ENCODE measurements at regions not wholly inside any gene's neighbourhood (a gene's known extent, or its start where the extent isn't known, plus 50 kb on each side); places are given as distances from the start of the nearest gene placed in this dataset.

DNA sequence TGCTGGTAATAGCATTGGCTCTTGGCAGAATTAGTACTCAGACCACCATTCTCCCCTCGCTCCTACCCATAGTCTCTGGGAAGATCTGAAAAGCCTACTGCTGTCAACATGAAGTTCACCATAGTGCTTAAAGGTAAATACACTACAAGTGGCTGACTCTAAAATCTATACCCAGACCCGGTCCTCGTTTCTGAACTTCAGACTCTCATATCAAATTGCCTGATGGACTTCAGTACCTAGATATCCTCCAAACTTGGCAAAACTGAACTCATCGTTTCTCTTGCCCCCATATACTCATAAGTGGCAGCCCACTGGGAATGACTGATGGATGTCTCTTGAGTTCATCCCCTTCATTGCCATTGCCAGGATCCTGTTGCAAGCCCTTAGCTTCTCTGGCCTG, 67.3 kb downstream of the VCPKMT start:
- no peak overlapping the region for H3K4me3 ChIP-seq (ENCODE audit: low read depth, low read length)
- TF ChIP-seq, protein P1, sequence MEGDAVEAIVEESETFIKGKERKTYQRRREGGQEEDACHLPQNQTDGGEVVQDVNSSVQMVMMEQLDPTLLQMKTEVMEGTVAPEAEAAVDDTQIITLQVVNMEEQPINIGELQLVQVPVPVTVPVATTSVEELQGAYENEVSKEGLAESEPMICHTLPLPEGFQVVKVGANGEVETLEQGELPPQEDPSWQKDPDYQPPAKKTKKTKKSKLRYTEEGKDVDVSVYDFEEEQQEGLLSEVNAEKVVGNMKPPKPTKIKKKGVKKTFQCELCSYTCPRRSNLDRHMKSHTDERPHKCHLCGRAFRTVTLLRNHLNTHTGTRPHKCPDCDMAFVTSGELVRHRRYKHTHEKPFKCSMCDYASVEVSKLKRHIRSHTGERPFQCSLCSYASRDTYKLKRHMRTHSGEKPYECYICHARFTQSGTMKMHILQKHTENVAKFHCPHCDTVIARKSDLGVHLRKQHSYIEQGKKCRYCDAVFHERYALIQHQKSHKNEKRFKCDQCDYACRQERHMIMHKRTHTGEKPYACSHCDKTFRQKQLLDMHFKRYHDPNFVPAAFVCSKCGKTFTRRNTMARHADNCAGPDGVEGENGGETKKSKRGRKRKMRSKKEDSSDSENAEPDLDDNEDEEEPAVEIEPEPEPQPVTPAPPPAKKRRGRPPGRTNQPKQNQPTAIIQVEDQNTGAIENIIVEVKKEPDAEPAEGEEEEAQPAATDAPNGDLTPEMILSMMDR (IDR thresholded peaks at IDR 0.05; ENCODE audit: low read depth, low read length): no peak

DNA sequence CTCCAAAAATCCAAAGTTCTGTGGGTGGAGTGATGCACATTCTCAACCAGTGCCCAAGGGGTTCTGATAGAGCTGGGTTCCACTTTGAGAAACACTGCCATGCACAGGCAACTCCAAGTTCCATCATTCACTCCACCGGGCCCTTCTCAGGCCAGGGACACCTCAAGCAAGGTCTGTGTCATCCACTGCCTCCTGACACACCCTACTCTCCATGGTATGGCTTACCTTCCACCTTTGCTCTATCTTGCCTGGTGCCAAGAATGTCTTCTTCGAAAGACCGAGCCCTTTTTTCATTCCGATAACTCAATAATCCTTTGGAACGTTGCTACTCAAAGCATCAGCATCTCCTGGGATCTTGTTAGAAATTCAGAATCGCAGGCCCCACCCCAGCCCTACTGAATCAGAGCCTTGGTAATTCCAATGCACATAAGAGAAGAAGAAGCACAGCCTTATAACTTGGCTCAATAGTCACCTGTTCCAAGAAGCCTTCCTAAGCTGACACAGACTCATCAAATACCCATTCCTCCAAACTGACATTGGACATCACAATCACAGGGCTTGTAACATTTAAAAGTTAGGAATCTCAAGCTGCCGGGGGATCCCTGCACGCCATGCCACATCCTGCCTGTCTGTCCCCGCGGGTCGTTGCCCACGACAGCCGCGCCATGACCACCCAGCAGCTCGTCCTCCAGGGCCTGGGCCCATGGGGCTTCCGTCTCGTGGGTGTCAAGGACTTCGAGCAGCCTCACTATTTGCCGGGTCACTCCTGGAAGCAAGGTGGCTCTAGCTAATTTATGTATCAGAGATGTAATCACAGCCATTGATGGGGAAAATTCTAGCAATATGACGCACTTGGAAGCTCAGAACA, 66.4 kb downstream of the VCPKMT start:
- no peak overlapping the region for H3K4me3 ChIP-seq (ENCODE audit: low read depth, low read length)
- TF ChIP-seq, protein P1 (IDR thresholded peaks at IDR 0.05; ENCODE audit: low read depth, low read length): no peak

DNA sequence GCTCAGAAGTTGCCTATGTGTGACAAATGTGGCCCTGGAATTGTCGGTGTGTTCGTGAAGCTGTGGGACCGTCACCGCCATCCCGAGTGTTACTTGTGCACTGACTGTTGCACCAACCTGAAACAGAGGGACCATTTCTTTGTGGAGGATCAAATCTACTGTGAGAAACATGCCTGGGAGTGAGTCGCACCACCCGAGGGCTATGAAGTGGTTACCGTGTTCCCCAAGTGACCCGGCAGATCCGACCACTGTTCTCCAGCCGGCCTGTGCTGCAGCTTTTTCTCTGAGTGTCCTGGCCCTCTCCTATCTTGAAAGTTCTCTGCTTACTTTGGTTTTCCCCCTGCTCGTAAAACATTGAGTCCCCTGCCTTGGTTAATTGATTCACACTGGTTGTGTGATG, 65.3 kb downstream of the VCPKMT start:
- H3K4me3 ChIP-seq (ENCODE audit: low read depth, low read length): no peak overlapping the region
- TF ChIP-seq, protein P1 (IDR thresholded peaks at IDR 0.05; ENCODE audit: low read depth, low read length): no peak

DNA sequence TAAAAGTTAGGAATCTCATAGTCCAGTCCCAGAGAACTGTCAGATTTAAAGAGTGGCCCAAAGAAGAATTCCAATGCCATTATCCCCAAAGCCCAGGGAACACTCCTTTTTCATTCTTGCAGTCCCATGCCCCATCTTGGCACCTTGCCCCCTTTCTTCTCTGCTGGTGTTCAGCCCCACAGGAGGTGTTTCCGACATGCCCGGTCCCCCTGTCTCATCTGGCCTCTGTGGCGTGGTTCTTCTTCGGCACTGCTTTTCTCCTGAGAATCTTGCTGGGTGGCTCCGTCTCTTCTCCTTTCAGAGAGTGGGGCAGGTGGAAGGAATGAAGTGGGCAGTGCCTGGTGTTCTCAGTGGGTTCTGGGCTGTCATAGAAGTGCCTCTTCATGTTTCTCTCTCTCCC, 64.7 kb downstream of the VCPKMT start:
- H3K4me3 ChIP-seq (ENCODE audit: low read depth, low read length): no peak overlapping the region
- TF ChIP-seq, protein P1 (IDR thresholded peaks at IDR 0.05; ENCODE audit: low read depth, low read length): no peak

DNA sequence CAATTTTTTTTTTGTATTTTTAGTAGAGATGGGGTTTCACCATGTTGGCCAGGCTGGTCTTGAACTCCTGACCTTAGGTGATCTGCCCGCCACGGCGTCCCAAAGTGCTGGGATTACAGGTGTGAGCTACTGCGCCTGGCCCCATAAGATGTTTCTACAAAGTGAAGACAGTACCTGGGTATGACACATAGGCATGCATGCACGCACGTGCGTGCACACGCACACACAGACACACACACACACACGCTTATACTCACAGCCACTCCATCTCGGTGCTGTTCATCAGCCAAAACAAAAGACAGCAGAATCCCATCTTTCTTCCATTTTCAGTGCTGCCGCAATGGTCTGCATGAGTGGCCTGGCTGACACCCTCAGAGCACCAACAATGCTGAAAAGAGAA, 63.9 kb downstream of the VCPKMT start:
- no peak overlapping the region for H3K4me3 ChIP-seq (ENCODE audit: low read depth, low read length)
- TF ChIP-seq, protein P1 (IDR thresholded peaks at IDR 0.05; ENCODE audit: low read depth, low read length): no peak

DNA sequence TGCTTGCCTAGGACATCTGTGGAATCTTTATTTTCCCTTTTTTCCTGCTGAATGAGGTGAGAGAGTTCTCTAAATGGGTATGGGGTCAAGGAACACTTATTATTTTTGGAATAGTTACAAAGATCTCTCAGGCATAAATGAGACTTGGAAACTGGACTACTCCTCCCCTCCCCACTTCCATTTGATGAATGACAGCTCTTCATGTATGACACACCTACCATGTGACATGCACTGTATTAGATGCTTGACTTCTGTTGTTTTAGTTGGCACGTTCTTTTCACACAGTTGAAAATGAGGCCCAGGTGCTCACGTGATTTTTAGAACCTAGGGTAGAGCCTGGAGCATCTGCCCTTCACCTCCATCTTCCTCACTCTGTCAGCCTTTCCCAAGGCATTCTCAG, 62.4 kb downstream of the VCPKMT start:
- H3K4me3 ChIP-seq (ENCODE audit: low read depth, low read length): no peak overlapping the region
- TF ChIP-seq, protein P1 (IDR thresholded peaks at IDR 0.05; ENCODE audit: low read depth, low read length): no peak

DNA sequence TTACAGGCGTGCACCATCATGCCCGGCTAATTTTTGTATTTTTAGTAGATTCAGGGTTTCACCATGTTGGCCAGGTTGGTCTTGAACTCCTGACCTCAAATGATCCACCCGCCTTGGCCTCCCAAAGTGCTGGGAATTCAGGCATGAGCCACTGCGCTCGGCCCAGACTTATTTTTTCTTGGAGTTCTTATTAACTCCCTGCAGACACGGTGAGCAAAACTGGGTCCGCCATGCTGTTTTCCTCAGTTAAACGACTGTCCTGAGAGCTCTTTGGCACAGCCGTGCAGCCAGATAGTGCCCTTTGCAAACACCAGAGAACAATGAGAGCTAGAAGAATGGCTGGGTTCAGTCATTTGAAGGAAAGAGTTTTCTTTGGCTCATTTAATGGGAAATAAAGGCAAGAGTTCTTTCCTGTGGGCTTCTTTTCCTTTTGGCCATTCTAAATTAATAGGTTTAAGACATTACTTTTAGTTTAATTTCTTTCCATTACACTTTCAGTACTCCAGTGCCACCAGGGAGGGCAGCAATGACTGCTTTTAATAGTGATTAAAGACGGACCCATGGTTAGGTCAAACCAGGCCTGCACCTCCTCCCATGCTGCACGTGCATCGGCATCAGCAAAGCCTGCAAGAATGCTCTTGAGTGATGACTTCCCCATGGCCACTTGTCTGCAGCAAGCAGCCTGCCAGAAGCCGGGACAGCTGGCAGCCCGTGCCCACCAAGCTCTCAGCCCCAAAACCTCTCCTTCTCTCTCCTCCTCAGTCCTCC, 60.7 kb downstream of the VCPKMT start:
- TF ChIP-seq, protein P1 (IDR thresholded peaks at IDR 0.05; ENCODE audit: low read depth, low read length): no peak; the same call in 1 of the 2 replicates
- no peak overlapping the region for H3K4me3 ChIP-seq (ENCODE audit: low read depth, low read length)

Data from WI38 (cell line).